DOHH2 (cell line): ENCODE measurements at regions not wholly inside any gene's neighbourhood (a gene's known extent, or its start where the extent isn't known, plus 50 kb on each side); places are given as distances from the start of the nearest gene placed in this dataset.

ENCODE experiments used
- EZH2phosphoT487 ChIP-seq: fragments of 200-600 bp; sonication (generic); IDR thresholded peaks from 2 replicates; pipeline ENCODE4 v1.6.1; 2017; ENCODE audit warnings: borderline replicate concordance, mild to moderate bottlenecking, antibody characterized with exemption, low read length, moderate library complexity, mixed read lengths
- TF ChIP-seq, protein P1 (sequence below): fragments of 200-600 bp; sonication (generic); IDR thresholded peaks from one replicate; pipeline ENCODE4 v1.5.1; 2014; ENCODE audit warnings: antibody characterized with exemption, mild to moderate bottlenecking, low read depth, low read length; ENCODE audit not compliant: poor library complexity, severe bottlenecking

DNA sequence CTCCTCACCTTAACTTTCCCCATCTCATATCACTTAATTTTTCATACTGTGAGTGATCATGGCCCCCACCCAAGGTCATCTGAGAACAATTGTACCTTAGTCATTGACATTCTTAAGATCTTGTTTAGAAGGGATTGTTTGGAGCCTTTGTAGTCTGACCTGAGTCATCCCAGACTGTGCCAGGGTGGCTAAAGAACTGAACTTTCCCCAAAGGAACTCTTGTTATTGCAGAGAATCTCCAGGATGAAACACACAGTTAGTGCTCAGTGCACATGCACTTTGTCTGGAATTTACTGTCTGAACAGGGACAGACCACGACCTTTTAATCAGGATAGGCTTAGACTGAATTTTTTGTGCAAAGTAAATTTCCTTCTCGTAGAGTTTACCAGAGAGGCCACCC, 112.6 kb upstream of the CCN2 start:
- TF ChIP-seq, protein P1, sequence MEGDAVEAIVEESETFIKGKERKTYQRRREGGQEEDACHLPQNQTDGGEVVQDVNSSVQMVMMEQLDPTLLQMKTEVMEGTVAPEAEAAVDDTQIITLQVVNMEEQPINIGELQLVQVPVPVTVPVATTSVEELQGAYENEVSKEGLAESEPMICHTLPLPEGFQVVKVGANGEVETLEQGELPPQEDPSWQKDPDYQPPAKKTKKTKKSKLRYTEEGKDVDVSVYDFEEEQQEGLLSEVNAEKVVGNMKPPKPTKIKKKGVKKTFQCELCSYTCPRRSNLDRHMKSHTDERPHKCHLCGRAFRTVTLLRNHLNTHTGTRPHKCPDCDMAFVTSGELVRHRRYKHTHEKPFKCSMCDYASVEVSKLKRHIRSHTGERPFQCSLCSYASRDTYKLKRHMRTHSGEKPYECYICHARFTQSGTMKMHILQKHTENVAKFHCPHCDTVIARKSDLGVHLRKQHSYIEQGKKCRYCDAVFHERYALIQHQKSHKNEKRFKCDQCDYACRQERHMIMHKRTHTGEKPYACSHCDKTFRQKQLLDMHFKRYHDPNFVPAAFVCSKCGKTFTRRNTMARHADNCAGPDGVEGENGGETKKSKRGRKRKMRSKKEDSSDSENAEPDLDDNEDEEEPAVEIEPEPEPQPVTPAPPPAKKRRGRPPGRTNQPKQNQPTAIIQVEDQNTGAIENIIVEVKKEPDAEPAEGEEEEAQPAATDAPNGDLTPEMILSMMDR: no peak
- TF ChIP-seq EZH2phosphoT487: no peak
